Heart left ventricle (tissue), 16 donors: ENCODE measurements at regions not wholly inside any gene's neighbourhood (a gene's known extent, or its start where the extent isn't known, plus 50 kb on each side); places are given as distances from the start of the nearest gene placed in this dataset.

Source experiments
- ATAC-seq, 4 donors: fragments of 200-7000 bp; cut with Tn5 transposase; one replicate each; pipeline ENCODE4 v1.9.1; 2020 to 2022; ENCODE audit warnings: moderate library complexity in 4 of 4, mild to moderate bottlenecking in 3 of 4, moderate number of reproducible peaks in 1 of 4
- DNase-seq, 5 donors: peaks; one replicate each; pipeline ENCODE4 v3.0.0-alpha.2; 2020
- H3K27ac ChIP-seq, 12 donors: fragments of 200-600 bp; sonication (generic) in 4 of 12; one replicate each; pipeline versions ENCODE4 v1.5.0 to v1.8.0; 2016 to 2022; ENCODE audit warnings: mild to moderate bottlenecking in 2 of 12
- H3K27me3 ChIP-seq, 9 donors: fragments of 200-600 bp; sonication (generic) in 2 of 9; one replicate each; pipeline versions ENCODE4 v1.5.1 to v1.8.0; 2016 to 2022; ENCODE audit warnings: mild to moderate bottlenecking in 3 of 9
- H3K36me3 ChIP-seq, 9 donors: fragments of 200-600 bp; sonication (generic) in 2 of 9; one replicate each; pipeline versions ENCODE4 v1.5.0 to v1.8.0; 2018 to 2022; ENCODE audit warnings: mild to moderate bottlenecking in 2 of 9
- H3K4me1 ChIP-seq, 12 donors: fragments of 200-600 bp; sonication (generic) in 4 of 12; one replicate each; pipeline versions ENCODE4 v1.5.0 to v1.8.0; 2016 to 2022; ENCODE audit warnings: mild to moderate bottlenecking in 3 of 12
- H3K4me3 ChIP-seq, 12 donors: fragments of 200-600 bp; sonication (generic) in 4 of 12; one replicate each; pipeline versions ENCODE4 v1.5.0 to v1.8.0; 2017 to 2022; ENCODE audit warnings: mild to moderate bottlenecking in 9 of 12, moderate library complexity in 4 of 12
- H3K9me3 ChIP-seq, 12 donors: fragments of 200-600 bp; sonication (generic) in 4 of 12; one replicate each; pipeline versions ENCODE4 v1.5.0 to v1.8.0; 2016 to 2022; ENCODE audit warnings: mild to moderate bottlenecking in 1 of 12
- CTCF ChIP-seq, 12 donors: fragments of 200-600 bp; sonication (generic) in 4 of 12; IDR thresholded peaks; one replicate each; pipeline versions ENCODE4 v1.5.0 to v1.8.0; 2018 to 2022; ENCODE audit warnings: antibody characterized with exemption in 12 of 12, mild to moderate bottlenecking in 5 of 12
- POLR2A ChIP-seq, 2 donors: fragments of 450-650 bp; IDR thresholded peaks; one replicate each; pipeline ENCODE4 v1.6.1; 2017; ENCODE audit warnings: antibody characterized with exemption in 2 of 2, mild to moderate bottlenecking in 2 of 2, moderate library complexity in 2 of 2
- WGBS, 4 donors: extraction: QIAGEN DNeasy Blood & Tissue Kit in 2 of 4; methylation state at CpG; one replicate each; pipeline versions ENCODE4 v1.1.5 to v1.1.7; 2013 to 2018; 5-methylcytosine and 5-hydroxymethylcytosine counted together
- intact Hi-C, 10 donors: fragments of 100-400 bp; cut with DNase I; formaldehyde crosslinking; loops; one replicate each; pipeline versions ENCODE4 v1.11.1 to v1.14.2; 2022
- donor health status: ischemic (EF 13 %, LVEDD 7.1; RV severe dilation, severe dysfunction).
- donor health status: healthy with polysubstance abuse.
- donor health status: DM: no; HTN: yes; CAD: no.
- donor health status: DM: no; HTN: no; CAD: no.
- donor health status: ischemic (EF 25% LVEDD 6.9; RV normal size, moderate dysfunction).
- donor health status: ischemic (EF 25% LVEDD 5.7; RV mildly dilated, moderate dysfunction).
- donor health status: healthy.
- donor health status: DM: yes; HTN: yes; CAD: no.
- donor health status: ischemic (EF 35%, LVEDD 5.7; RV mildly dilated, moderate dysfunction).
- donor health status: nonischemic (EF 11% LVEDD 7.7; RV severe dilation, severe dysfunction).
- donor health status: DM: yes; HTN: yes; CAD: no.
- donor health status: PGD.
- donor health status: ischemic (EF 29% LVEDD 5.4; RV normal size, mild dysfunction).
- donor health status: nonischemic (EF 23%, LVEDD 6.1; RV moderate dilation, normal function).

GRCh38 chr13:79081942-79082341 lies 324.1 kb downstream of the RBM26 start:
- no peaks in the 10 kb centered on the region for H3K36me3 ChIP-seq
- H3K4me3 ChIP-seq = no peak overlapping the region
- DNase-seq (no peak), ATAC-seq (no peak)
- H3K27ac ChIP-seq = no peak overlapping the region
- no peaks in the 10 kb centered on the region for H3K4me1 ChIP-seq
- peaks cover 0 to 3% (median 0%) of the 10 kb centered on the region in 12 donors for H3K9me3 ChIP-seq
- no peaks in the 10 kb centered on the region for H3K27me3 ChIP-seq
- intact Hi-C loops = no loop called here
- 83 to 89% (median 88%) methylated on average over 4 of the region's 4 CpGs for WGBS, 4 donors
- no peak for TF ChIP-seq POLR2A (IDR thresholded peaks at IDR 0.05)
- TF ChIP-seq CTCF (IDR thresholded peaks at IDR 0.05) = no peak

GRCh38 chr13:79079351-79079839 lies 326.7 kb downstream of the RBM26 start:
- intact Hi-C loops = no loop called here
- no peak overlapping the region for H3K27ac ChIP-seq
- ATAC-seq (no peak), DNase-seq (no peak)
- no peak for TF ChIP-seq POLR2A (IDR thresholded peaks at IDR 0.05)
- TF ChIP-seq CTCF (IDR thresholded peaks at IDR 0.05) = no peak
- no peaks in the 10 kb centered on the region for H3K27me3 ChIP-seq
- 83 to 98% (median 92%) methylated on average over 3 to 4 of the region's 4 CpGs for WGBS, 4 donors
- H3K4me3 ChIP-seq = no peak overlapping the region
- H3K9me3 ChIP-seq = peaks cover 0 to 3% (median 0%) of the 10 kb centered on the region in 12 donors
- no peaks in the 10 kb centered on the region for H3K36me3 ChIP-seq
- H3K4me1 ChIP-seq = no peaks in the 10 kb centered on the region

GRCh38 chr13:79075703-79076102 lies 330.4 kb downstream of the RBM26 start:
- no peak for TF ChIP-seq POLR2A (IDR thresholded peaks at IDR 0.05)
- no peak for TF ChIP-seq CTCF (IDR thresholded peaks at IDR 0.05)
- Histone ChIP-seq H3K27ac (no peak overlapping the region), H3K9me3 (peaks cover 0 to 6% (median 0%) of the 10 kb centered on the region in 12 donors), H3K27me3 (no peaks in the 10 kb centered on the region), H3K36me3 (no peaks in the 10 kb centered on the region), H3K4me1 (no peaks in the 10 kb centered on the region), H3K4me3 (no peak overlapping the region)
- ATAC-seq = no peak
- DNase-seq = no peak
- intact Hi-C loops = no loop called here

GRCh38 chr13:79070343-79070974 lies 335.6 kb downstream of the RBM26 start:
- ATAC-seq = no peak
- intact Hi-C loops = no loop called here

More at GRCh38 chr13:79070343-79070974, 335.6 kb downstream of the RBM26 start:
- no peak overlapping the region for H3K4me3 ChIP-seq
- H3K27ac ChIP-seq = no peak overlapping the region
- no peak for DNase-seq
- H3K27me3 ChIP-seq = peaks cover 0 to under 1% (median 0%) of the 10 kb centered on the region in 9 donors
- no peaks in the 10 kb centered on the region for H3K36me3 ChIP-seq
- WGBS, 4 donors = 45 to 59% (median 51%) methylated on average over 4 of the region's 4 CpGs
- peaks cover 0 to 6% (median 0%) of the 10 kb centered on the region in 12 donors for H3K9me3 ChIP-seq
- TF ChIP-seq CTCF (IDR thresholded peaks at IDR 0.05) (no peak), POLR2A (IDR thresholded peaks at IDR 0.05) (no peak)
- no peaks in the 10 kb centered on the region for H3K4me1 ChIP-seq
